Liver (tissue), 8 donors: ENCODE measurements at regions not wholly inside any gene's neighbourhood (a gene's known extent, or its start where the extent isn't known, plus 50 kb on each side); places are given as distances from the start of the nearest gene placed in this dataset.

Experiments used
- DNase-seq: peaks from one replicate; pipeline ENCODE4 v3.0.0-alpha.2; 2017; ENCODE audit warnings: low spot score
- H3K27ac ChIP-seq, 2 donors: one replicate each; pipeline ENCODE4 v1.7.0; 2013; ENCODE audit warnings: inconsistent platforms in 2 of 2, low read length in 2 of 2, control low read depth in 1 of 2, low read depth in 1 of 2, mild to moderate bottlenecking in 1 of 2
- H3K27me3 ChIP-seq, 4 donors: one replicate each; pipeline versions ENCODE4 v1.6.1 to v1.7.0; 2013; ENCODE audit warnings: low read length in 3 of 4, inconsistent platforms in 1 of 4, mild to moderate bottlenecking in 1 of 4, moderate library complexity in 1 of 4; ENCODE audit not compliant: control insufficient read depth in 4 of 4, insufficient read depth in 4 of 4
- H3K36me3 ChIP-seq, 4 donors: one replicate each; pipeline versions ENCODE4 v1.6.1 to v1.7.0; 2013; ENCODE audit warnings: low read length in 3 of 4, mild to moderate bottlenecking in 3 of 4, low read depth in 1 of 4, moderate library complexity in 1 of 4; ENCODE audit not compliant: control insufficient read depth in 4 of 4, insufficient read depth in 3 of 4
- H3K4me1 ChIP-seq, 4 donors: one replicate each; pipeline versions ENCODE4 v1.6.1 to v1.7.0; 2013; ENCODE audit warnings: low read length in 3 of 4, mild to moderate bottlenecking in 3 of 4, moderate library complexity in 1 of 4; ENCODE audit not compliant: control insufficient read depth in 4 of 4, insufficient read depth in 4 of 4
- H3K4me3 ChIP-seq, 3 donors: one replicate each; pipeline versions ENCODE4 v1.6.1 to v1.7.0; 2013; ENCODE audit warnings: low read length in 3 of 3, control low read depth in 1 of 3, low read depth in 1 of 3, mild to moderate bottlenecking in 1 of 3
- H3K9ac ChIP-seq, 2 donors: one replicate each; pipeline ENCODE4 v1.7.0; 2013; ENCODE audit warnings: low read length in 2 of 2, mild to moderate bottlenecking in 2 of 2, moderate library complexity in 2 of 2, control low read depth in 1 of 2, low read depth in 1 of 2
- H3K9me3 ChIP-seq, 4 donors: one replicate each; pipeline versions ENCODE4 v1.6.1 to v1.7.0; 2013; ENCODE audit warnings: low read length in 3 of 4; ENCODE audit not compliant: control insufficient read depth in 4 of 4
- EGR1 ChIP-seq, 2 donors: IDR thresholded peaks; 2 replicates each; pipeline ENCODE4 v1.6.1; 2016 to 2018; ENCODE audit warnings: antibody characterized with exemption in 2 of 2, low read depth in 2 of 2
- FOXA1 ChIP-seq: IDR thresholded peaks from 2 replicates; pipeline ENCODE4 v1.6.1; 2016; ENCODE audit warnings: antibody characterized with exemption
- FOXA2 ChIP-seq: IDR thresholded peaks from 2 replicates; pipeline ENCODE4 v1.6.1; 2016; ENCODE audit warnings: antibody characterized with exemption
- GABPA ChIP-seq, 2 donors: IDR thresholded peaks in 1 of 2; conservative IDR thresholded peaks in 1 of 2; 2 replicates each; pipeline ENCODE4 v1.6.1; 2016; ENCODE audit warnings: antibody characterized with exemption in 2 of 2, mild to moderate bottlenecking in 1 of 2, moderate library complexity in 1 of 2
- HNF4A ChIP-seq, 2 donors: conservative IDR thresholded peaks; 2 replicates each; pipeline ENCODE4 v1.6.1; 2016; ENCODE audit warnings: antibody characterized with exemption in 2 of 2, mild to moderate bottlenecking in 2 of 2
- HNF4G ChIP-seq: IDR thresholded peaks from 2 replicates; pipeline ENCODE4 v1.6.1; 2016; ENCODE audit warnings: antibody characterized with exemption
- JUND ChIP-seq, 2 donors: IDR thresholded peaks; 2 replicates each; pipeline ENCODE4 v1.6.1; 2016; ENCODE audit warnings: antibody characterized with exemption in 2 of 2
- NR2F2 ChIP-seq: IDR thresholded peaks from 2 replicates; pipeline ENCODE4 v1.6.1; 2016; ENCODE audit warnings: antibody characterized with exemption
- RAD21 ChIP-seq, 2 donors: IDR thresholded peaks; 2 replicates each; pipeline ENCODE4 v1.6.1; 2016; ENCODE audit warnings: antibody characterized with exemption in 2 of 2, mild to moderate bottlenecking in 2 of 2
- RXRA ChIP-seq, 2 donors: IDR thresholded peaks; 2 replicates each; pipeline ENCODE4 v1.6.1; 2017 to 2018; ENCODE audit warnings: antibody characterized with exemption in 2 of 2, mild to moderate bottlenecking in 1 of 2
- SP1 ChIP-seq: IDR thresholded peaks from 2 replicates; pipeline ENCODE4 v1.6.1; 2018; ENCODE audit warnings: antibody characterized with exemption, mild to moderate bottlenecking
- TAF1 ChIP-seq: conservative IDR thresholded peaks from 2 replicates; pipeline ENCODE4 v1.6.1; 2016; ENCODE audit warnings: antibody characterized with exemption, mild to moderate bottlenecking
- YY1 ChIP-seq: IDR thresholded peaks from 2 replicates; pipeline ENCODE4 v1.6.1; 2016; ENCODE audit warnings: antibody characterized with exemption, mild to moderate bottlenecking
- WGBS: extraction: QIAGEN DNeasy Blood & Tissue Kit; methylation state at CpG from one replicate; pipeline ENCODE4 v1.1.7; 2013; 5-methylcytosine and 5-hydroxymethylcytosine counted together
- TF ChIP-seq, protein P1 (sequence below): IDR thresholded peaks from 2 replicates; pipeline ENCODE4 v1.6.1; 2016; ENCODE audit warnings: antibody characterized with exemption
- TF ChIP-seq, protein P2 (sequence below): IDR thresholded peaks from 2 replicates; pipeline ENCODE4 v1.6.1; 2016; ENCODE audit warnings: antibody characterized with exemption
- TF ChIP-seq, protein P3 (sequence below): IDR thresholded peaks from 2 replicates; pipeline ENCODE4 v1.6.1; 2016; ENCODE audit warnings: antibody characterized with exemption, mild to moderate bottlenecking
- TF ChIP-seq, protein P4 (sequence below): IDR thresholded peaks from 2 replicates; pipeline ENCODE4 v1.6.1; 2016; ENCODE audit warnings: antibody characterized with exemption
- TF ChIP-seq, protein P5 (sequence below): fragments of 150-350 bp; IDR thresholded peaks from 2 replicates; pipeline ENCODE4 v1.5.1; 2017; ENCODE audit warnings: improper control_type of control experiment, low read depth, low read length; ENCODE audit not compliant: missing input control
- donor health status: healthy.
- donor health status: healthy.
- donor health status: healthy.
- donor health status: healthy.
- donor health status: healthy.

DNA sequence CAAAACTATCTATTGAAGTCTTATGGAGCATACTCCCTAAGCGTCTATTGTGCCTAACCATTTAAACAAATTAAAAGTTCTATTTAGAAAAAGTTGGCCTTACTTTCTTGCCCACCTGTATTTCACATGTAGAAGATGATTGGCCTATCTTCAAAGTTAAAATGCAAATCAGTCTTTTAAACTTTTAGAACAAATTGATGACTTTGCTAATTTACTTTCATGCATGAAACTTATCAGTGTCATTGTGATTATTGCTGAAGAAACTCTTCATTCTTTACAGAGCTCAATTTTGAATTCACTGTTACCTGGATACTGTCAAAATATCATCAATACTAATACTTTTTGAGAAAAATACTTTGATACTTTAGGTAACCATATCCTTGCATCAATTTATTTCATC lies 216.1 kb downstream of the COX7C start:
- Histone ChIP-seq H3K27me3 (no peaks in the 10 kb centered on the region), H3K27ac (no peak overlapping the region), H3K9ac (no peak overlapping the region), H3K4me1 (no peaks in the 10 kb centered on the region), H3K9me3 (no peaks in the 10 kb centered on the region), H3K36me3 (no peaks in the 10 kb centered on the region), H3K4me3 (no peak overlapping the region)
- TF ChIP-seq TAF1 (no peak), SP1 (no peak), HNF4G (no peak), HNF4A (conservative IDR thresholded peaks at IDR 0.05) (no peak), GABPA (IDR thresholded peaks at IDR 0.05 in 1 of 2, conservative IDR thresholded peaks at IDR 0.05 in 1 of 2) (no peak), FOXA2 (no peak), JUND (IDR thresholded peaks at IDR 0.05) (no peak), FOXA1 (no peak), YY1 (no peak), RAD21 (IDR thresholded peaks at IDR 0.05) (no peak), RXRA (IDR thresholded peaks at IDR 0.05) (no peak), EGR1 (IDR thresholded peaks at IDR 0.05; ENCODE audit: low read depth in 2 of 2) (no peak), NR2F2 (no peak)
- TF ChIP-seq, protein P1, sequence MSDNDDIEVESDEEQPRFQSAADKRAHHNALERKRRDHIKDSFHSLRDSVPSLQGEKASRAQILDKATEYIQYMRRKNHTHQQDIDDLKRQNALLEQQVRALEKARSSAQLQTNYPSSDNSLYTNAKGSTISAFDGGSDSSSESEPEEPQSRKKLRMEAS = no peak
- TF ChIP-seq, protein P2, sequence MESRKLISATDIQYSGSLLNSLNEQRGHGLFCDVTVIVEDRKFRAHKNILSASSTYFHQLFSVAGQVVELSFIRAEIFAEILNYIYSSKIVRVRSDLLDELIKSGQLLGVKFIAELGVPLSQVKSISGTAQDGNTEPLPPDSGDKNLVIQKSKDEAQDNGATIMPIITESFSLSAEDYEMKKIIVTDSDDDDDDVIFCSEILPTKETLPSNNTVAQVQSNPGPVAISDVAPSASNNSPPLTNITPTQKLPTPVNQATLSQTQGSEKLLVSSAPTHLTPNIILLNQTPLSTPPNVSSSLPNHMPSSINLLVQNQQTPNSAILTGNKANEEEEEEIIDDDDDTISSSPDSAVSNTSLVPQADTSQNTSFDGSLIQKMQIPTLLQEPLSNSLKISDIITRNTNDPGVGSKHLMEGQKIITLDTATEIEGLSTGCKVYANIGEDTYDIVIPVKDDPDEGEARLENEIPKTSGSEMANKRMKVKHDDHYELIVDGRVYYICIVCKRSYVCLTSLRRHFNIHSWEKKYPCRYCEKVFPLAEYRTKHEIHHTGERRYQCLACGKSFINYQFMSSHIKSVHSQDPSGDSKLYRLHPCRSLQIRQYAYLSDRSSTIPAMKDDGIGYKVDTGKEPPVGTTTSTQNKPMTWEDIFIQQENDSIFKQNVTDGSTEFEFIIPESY = no peak
- TF ChIP-seq, protein P3, sequence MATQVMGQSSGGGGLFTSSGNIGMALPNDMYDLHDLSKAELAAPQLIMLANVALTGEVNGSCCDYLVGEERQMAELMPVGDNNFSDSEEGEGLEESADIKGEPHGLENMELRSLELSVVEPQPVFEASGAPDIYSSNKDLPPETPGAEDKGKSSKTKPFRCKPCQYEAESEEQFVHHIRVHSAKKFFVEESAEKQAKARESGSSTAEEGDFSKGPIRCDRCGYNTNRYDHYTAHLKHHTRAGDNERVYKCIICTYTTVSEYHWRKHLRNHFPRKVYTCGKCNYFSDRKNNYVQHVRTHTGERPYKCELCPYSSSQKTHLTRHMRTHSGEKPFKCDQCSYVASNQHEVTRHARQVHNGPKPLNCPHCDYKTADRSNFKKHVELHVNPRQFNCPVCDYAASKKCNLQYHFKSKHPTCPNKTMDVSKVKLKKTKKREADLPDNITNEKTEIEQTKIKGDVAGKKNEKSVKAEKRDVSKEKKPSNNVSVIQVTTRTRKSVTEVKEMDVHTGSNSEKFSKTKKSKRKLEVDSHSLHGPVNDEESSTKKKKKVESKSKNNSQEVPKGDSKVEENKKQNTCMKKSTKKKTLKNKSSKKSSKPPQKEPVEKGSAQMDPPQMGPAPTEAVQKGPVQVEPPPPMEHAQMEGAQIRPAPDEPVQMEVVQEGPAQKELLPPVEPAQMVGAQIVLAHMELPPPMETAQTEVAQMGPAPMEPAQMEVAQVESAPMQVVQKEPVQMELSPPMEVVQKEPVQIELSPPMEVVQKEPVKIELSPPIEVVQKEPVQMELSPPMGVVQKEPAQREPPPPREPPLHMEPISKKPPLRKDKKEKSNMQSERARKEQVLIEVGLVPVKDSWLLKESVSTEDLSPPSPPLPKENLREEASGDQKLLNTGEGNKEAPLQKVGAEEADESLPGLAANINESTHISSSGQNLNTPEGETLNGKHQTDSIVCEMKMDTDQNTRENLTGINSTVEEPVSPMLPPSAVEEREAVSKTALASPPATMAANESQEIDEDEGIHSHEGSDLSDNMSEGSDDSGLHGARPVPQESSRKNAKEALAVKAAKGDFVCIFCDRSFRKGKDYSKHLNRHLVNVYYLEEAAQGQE = no peak
- TF ChIP-seq, protein P4, sequence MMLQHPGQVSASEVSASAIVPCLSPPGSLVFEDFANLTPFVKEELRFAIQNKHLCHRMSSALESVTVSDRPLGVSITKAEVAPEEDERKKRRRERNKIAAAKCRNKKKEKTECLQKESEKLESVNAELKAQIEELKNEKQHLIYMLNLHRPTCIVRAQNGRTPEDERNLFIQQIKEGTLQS = no peak
- TF ChIP-seq, protein P5, sequence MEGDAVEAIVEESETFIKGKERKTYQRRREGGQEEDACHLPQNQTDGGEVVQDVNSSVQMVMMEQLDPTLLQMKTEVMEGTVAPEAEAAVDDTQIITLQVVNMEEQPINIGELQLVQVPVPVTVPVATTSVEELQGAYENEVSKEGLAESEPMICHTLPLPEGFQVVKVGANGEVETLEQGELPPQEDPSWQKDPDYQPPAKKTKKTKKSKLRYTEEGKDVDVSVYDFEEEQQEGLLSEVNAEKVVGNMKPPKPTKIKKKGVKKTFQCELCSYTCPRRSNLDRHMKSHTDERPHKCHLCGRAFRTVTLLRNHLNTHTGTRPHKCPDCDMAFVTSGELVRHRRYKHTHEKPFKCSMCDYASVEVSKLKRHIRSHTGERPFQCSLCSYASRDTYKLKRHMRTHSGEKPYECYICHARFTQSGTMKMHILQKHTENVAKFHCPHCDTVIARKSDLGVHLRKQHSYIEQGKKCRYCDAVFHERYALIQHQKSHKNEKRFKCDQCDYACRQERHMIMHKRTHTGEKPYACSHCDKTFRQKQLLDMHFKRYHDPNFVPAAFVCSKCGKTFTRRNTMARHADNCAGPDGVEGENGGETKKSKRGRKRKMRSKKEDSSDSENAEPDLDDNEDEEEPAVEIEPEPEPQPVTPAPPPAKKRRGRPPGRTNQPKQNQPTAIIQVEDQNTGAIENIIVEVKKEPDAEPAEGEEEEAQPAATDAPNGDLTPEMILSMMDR = no peak
- 83% methylated on average over 1 of the region's 1 CpG for WGBS
- no peak for DNase-seq
